CD4-positive, alpha-beta T cell treated with Interferon gamma for 1 hour (primary cell): ENCODE measurements at regions not wholly inside any gene's neighbourhood (a gene's known extent, or its start where the extent isn't known, plus 50 kb on each side); places are given as distances from the start of the nearest gene placed in this dataset.

Source experiments
- DNase-seq: peaks from one replicate; pipeline ENCODE4 v3.0.0-alpha.2; 2020

DNA sequence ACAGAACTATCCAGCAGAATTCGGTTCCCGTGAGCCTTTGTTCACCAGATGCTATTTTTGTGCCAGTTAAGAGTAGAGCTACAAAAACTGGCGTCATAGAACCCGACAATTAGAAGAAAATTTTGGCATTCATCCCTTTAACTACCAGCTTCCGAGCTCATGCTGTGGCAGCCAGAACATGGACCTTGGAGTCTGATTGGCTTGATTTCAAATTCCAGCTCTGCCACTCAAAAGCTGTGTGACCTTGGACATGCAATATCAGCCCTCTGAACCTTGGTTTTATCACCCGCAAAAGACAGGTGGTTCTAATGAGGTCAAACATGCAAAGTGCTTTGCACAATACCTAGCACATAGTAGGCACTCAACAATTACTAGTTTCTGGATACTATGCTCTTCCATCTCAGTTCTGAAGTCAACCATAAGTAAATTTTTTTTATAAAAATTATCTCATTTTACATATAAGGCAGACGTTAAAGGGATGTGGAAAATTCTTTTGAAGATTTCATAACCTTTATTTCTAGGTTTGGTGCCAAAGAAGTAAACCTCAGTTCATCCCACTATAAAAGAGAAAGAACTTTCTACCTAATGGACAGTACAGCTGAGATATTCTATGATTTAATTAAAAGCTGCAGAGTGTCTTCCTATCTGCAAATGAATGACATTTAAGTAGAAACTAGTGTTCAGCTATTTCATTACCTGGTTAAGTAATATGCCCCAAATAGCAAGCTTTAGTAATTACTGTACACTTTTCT is 331.5 kb downstream of the HAPSTR1 start:
- DNase-seq, result no peak

DNA sequence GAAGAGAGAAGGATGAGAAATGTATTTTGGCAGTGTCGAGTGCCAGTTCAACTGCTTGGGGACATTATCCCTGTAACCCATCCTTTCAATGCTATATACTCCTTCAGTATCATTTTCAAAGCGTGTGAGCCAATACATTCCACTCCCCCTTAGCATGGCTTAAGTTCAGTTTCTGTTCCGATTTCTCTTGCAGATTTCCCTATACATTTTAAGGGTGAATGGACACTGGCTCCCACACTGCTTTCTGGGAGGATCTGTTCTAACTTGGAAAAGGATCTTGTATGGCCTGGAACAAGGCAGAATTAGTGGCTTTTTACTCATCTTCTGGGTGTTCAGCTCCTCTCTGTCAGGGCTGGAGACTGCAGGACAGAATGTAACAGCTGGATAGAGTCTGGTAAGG is 333.8 kb downstream of the HAPSTR1 start:
- no peak for DNase-seq

DNA sequence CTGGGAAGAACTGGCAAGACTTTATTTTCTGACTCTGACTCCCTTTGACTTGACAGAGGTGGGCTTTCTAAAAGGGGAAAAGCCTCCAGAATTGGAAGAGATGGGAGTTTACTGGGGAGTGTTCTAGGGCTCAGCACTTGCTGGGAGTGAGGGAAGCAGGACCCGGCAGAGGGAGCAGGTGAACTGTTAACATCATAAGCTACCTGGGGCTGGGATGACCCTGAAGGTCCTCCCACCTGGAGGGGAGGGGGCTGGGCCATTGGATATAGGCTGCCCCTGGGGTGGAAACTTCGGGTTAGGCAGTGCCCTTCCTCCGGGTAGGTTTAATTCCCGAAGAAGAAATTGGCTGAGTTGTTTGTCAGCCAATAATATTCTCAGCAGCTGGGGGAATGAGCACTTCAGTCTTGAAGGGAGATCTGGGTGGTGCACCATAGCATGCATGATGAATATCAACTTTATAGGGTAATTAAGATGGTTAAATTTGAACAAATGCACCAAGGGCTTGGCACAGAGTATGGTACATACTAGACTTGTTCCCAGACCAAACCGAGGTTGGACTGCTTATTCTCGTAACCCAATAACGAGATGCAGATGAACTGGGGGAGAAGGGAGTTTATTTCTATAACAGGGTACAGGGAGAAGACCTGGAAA is 337.0 kb downstream of the HAPSTR1 start:
- no peak for DNase-seq

DNA sequence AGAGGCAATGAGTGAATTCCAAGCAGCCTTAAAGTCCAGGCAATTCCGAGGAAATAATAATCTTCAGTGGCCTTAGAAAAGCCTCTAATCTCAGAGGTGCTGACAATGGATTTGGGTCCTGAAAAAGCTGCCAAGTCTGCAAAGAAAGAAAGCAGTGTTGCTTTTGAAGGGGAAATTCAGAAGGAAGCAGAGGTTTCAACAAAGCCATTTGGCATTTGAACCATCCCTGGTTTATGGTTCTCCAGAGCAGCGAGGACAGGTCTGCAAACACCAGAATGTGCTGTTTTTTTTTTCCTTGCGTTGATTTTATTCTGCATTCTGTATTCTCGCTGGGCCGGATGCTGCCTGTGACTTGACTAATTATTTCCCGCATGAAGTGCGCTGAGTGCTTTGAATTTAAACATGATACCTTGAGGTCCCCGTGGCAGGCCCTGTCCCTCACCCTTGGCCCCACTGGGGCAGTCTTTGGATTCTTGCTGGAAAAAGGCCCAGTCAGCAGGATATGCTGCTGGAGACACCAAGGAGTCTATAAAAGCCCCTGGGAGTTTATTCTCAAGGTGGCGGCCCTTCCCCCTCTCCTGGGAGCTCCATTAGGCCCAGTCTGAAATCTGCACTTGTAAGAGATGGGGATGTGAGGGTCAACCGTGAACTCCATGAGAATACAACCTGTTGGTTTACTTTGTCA is 338.3 kb downstream of the HAPSTR1 start:
- DNase-seq, result no peak

DNA sequence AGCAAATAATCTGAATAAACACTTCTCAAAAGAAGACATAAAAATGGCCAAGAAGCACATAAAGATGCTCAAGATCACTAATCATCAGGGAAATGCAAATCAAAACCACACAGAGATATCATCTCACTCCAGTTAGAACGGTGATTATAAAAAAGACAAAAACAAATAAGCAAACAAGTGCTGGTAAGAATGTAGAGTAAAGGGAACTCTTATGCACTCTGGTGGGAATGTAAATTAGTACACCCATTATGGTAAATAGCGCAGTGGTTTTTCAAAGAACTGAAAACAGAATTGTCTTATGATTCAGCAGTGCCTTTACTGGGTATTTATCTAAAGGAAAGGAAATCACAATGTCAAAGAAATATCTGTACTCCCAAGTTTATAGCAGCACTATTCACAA is 343.2 kb downstream of the HAPSTR1 start:
- DNase-seq, result no peak

DNA sequence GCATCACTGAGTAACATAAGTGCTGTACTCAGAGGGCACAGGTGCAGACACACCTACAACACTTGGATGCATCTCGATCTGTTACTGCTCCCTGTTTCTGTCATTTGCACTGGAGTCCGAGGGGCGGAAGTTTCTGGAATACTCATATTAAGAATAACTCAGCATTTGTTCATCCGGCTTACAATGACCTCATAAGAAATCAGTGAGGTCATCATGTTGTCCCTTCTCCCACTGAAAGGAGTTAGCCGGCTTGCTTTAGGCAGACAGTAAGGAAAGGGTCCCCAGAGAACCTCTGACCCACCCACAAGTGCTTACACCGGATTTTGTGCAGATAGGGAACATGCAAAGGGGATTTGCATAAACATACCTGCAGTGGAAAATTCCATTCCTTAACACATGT is 344.7 kb downstream of the HAPSTR1 start:
- no peak for DNase-seq

DNA sequence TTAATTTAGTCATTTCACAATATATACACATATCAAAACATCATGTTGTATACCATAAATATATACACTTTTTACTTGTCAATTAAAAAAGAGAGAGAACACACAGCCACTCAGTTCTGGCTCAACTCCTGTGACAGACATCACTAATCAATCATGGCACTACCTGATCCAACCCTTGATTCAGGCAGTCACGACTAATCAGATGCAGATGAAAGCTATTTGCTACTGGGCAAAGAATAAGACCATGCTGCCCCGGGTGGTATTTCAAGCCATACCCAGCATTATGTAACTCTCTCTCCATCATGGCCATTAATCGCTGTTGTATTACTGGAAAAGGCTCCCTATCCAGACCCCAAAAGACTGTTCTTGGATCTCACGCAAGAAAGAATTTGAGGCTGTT is 345.7 kb downstream of the HAPSTR1 start:
- DNase-seq, result no peak

DNA sequence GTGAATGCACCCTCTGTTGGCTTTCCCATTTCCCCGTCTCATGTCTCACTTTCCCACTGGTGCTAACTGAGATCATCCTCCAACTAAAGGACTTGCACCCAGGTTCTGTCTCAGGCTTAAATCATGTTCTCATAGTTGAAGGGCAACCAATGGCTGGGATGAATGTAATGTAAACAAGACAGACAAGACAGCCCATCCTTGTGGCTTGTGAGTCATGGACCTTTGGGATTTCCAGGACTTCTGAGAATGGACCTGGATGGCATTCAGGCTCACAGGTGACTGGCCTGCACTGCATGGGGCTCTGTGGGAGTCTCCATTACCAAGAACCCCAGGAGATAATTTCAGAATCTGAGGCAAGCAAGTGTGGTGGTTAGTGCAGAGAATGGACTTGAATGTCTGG is 347.5 kb downstream of the HAPSTR1 start:
- no peak for DNase-seq

DNA sequence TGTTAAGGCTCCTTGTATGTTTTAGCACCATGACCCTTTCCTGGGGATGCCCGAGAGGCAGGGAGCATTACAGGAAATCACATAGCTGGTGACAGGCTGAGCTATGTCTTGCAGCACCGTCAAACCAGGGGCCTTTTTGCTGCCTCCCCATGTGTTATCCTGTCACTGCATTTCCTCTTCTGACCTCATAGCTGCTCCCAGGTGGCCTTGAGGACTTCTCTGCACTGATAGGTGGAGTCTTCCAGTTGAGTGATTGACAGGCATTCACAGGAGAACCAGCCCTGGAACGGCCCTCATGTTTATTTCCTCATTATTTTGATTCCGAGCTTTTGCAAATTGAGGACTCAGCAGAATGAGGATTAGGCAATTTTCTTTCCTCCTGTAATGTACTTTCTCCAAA is 349.6 kb downstream of the HAPSTR1 start:
- DNase-seq, result no peak

DNA sequence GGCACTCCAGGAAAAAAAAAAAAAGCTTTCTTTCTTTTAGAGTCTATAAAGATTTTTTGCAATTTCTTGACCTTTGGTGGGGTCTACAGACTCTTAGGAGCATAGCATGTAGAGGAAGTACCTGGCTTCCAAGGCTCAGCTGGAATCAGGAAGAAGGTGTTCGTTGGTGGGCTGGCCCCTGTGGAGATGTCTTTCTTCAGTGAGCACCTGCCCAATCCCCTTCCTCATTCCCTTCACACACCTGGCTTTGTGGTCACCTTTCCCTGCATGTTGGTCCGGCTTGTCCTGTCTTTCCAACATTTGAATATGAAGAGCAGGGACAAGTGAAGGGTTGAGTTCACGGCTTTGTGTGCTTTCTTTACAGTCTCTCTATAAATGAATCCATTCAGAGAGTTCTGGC is 352.4 kb downstream of the HAPSTR1 start:
- DNase-seq, result no peak

DNA sequence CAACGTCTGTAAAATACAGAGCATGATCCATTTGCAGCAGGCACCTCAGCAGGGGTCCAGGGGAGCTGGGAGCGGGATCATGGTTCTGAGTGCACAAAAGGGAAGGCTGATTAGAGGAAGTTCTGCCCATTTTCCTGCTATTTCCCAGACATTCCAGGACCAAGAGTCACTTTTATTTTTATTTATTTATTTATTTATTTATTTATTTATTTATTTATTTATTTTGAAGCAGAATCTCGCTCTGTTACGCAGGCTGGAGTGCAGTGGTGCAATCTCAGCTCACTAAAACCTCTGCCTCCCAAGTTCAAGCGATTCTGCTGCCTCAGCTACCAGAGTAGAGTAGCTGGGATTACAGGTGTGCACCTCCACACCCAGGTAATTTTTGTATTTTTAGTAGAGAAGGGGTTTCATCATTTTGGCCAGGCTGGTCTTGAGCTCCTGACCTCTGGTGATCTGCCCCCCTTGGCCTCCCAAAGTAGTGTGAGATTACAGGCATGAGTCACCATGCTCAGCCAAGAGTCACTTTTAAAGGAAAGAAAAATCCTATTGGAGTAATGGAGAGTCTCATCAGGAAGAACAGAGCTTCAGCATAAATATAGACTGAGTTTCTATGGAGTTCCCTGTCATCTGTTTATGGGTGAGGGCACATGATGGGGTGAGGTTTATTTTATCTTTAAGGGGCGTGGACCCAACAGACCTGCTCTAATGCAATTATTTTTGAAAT is 355.2 kb downstream of the HAPSTR1 start:
- no peak for DNase-seq

DNA sequence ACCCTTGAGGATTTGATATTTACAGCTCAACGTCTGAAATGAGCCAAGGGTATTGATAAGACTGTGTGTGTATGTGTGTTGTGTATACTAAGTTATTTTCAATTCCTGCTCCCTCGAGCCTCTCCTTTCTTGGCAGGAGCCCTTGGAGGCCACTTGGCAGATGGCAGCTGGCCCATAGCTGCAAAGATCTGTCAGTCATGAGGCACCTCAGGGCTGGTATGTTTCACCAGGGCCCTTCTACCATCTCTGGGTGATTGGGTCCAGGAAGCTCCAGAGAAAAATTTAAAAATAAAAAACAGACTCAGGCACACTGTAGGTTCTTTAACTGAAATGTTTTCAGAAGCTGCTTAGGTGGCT is 355.7 kb downstream of the HAPSTR1 start:
- DNase-seq, result no peak

DNA sequence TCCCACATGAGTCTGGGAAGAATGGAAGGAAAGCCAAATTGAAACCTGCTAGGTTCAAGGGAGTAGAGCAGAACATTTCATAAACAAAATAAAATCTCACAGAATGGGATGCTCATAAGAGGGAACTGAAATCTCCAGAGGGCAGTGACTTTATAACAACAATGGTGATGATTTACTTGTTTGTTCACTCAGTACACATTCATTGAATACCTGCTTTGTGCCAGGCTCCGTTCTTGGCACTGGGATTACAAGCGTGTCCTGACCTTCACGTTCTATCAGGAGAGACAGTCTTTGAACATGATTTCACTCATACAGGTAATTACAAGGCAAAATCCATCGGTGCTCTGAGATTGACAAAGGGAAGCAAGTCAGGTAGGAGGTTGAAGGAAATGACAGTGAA is 356.3 kb downstream of the HAPSTR1 start:
- DNase-seq, result no peak

DNA sequence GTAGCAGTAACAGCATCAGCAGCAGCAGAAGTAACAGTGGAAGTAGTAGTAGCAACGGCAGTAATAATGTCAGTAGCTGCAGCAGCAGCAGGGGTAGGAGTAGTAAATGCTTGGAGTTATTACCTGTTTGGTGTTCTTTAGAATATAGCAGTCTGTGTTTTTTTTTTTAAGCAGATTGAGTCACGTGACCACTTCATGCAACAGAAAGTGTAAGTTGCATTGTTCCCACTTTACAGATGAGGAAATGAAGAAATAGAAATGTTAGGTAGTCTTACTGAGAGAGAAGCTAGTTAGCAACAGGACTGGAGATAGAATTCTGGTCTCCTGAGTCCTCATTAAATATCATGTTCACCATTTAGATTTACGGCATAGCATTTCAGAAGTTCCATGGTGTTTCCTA is 358.2 kb downstream of the HAPSTR1 start:
- DNase-seq, result no peak

DNA sequence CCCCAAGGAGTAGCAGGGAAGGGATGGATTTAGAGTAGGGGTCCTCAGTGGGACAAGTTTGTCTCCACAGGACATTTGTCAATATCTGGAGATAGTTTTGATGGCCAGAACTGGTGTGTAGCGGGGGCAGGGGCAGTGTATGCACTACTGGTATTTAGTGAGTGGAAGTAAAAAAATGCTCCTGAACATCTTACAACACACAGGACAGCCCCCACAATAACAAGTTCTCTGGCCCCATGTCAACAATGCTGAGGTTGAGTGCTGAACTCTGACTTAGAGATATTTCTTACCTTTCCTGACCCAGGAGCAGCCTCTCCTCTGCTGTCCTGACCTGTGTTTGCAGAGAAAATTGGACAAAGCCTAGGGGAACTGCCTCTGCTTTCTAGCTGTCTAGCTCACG is 365.8 kb downstream of the HAPSTR1 start:
- no peak for DNase-seq

DNA sequence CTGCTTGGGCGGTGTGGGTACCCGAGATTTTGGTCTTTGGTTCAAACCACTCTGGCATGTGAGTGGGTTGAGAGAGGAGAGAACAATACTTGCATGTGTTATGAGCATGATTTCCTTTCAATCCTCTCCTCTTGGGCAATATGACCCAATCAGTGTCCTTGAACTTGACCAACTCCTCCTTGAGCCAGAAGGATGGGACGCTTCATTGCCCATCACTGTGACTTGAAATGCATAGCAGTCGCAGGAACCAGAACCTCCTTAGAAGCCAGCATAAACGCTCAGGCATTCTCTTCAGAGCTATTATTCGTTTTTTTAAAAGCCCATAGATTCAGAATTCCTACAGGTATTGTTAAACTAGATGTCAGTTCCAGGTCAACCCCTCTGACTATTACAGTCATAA is 367.4 kb downstream of the HAPSTR1 start:
- no peak for DNase-seq

DNA sequence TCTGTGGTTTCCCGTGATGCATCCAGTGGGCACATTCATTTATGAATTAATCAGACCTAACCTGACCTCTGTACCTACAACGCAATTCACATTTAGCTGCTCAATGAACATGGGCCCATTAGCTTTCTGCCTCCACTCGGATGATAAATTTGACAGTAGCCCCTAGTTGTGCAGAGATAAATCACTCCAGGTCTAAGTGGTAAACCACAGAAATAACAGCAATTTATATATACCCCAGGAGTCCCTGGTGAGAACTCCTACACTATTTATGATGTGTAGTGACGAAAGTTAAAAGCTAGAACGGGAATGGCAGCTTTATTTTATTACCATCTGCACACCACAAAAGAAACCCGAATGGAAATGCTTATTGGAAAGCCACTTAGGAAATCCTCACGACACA is 371.5 kb downstream of the HAPSTR1 start:
- DNase-seq, result no peak

DNA sequence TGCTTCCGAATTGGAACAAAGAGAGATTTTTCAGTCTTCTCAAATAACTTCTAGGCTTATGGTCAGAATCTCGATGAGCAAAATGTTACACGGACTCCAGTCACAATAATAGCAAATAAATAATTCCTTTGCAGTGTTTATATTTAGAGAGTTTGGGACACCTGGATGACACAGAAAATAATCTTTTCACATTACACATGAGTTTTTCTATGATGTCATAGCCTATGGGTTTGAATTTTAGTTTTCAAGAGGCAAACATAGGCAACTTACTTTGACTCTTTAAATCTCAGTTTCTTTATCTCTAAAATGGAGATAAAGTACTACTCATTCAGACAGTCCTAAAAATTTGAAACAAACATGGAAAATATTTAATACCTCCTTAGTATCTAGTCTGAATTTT is 372.0 kb downstream of the HAPSTR1 start:
- DNase-seq, result no peak

DNA sequence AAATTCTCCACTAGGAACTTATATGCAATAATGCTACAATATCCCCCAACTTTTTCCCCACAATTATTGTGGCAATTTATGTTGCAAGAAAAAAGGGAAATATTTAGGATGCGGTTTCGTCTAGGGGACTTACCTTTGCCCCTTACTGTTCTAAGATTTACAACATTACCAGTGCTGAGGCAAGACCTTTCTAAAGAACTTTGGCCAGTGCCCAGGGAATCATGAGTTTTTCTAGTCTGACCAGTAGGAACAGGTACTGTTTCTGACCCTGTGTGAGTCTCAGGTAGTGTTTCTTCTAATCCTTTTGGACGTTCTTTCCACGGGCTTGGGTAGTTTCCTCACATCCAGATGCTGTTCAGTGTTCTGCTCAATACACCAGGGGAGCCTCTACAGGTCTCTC is 373.7 kb downstream of the HAPSTR1 start:
- DNase-seq, result no peak

DNA sequence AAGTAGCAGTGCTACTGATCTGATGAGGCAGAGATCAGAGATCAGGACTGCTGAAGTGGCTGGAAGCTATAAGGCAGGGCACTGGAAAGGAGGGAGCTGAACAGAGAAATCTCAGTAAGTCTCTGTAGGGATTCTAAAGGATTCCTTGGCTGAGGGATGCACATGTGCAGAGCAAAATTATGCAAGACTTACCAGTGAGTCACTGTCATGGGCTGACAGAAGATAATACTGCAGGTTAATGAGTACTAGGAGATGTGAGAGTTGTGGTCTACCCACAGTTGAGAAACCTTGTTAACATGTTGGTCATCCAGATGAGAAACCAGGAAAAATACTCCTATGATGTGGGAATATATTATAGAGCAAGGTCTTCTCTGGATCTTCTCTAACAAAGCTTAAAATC is 378.1 kb downstream of the HAPSTR1 start:
- no peak for DNase-seq

DNA sequence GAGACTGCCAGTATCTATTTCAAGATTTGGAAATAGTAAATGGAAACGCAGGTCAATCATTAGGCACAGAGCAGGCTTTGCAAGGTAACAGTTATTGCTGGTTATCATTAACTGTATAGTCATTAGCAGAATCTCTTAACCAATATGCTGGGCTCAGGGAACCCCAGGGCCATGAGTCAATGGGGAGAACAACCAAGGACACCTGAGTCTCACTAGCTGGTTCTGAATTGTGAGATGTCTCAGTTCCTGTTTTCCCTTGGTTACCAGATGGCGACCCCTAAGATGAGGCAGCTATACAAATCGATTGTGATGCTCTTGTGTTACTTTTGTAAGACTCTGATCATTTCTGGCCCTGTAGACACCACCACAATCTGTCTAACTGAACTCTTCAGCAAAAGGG is 385.3 kb downstream of the HAPSTR1 start:
- DNase-seq, result no peak

DNA sequence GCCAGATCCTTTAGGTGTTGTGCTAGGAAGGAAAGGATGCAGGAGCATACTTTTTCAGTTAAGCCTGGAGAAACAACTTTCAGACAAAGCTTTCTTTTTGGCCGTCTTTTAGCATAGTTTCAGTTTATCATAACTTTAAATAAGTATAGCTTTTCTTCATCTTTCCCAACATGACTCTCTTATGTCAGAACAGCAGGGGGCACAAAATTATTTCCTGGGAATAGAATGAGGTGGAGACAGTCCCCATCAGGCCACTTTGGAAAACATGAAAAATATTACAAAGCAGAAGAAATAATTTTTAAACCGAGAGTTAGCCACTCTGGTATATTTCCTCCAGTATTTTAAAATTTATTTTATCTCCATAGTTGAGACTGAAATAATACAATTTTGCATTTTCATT is 387.6 kb downstream of the HAPSTR1 start:
- no peak for DNase-seq

DNA sequence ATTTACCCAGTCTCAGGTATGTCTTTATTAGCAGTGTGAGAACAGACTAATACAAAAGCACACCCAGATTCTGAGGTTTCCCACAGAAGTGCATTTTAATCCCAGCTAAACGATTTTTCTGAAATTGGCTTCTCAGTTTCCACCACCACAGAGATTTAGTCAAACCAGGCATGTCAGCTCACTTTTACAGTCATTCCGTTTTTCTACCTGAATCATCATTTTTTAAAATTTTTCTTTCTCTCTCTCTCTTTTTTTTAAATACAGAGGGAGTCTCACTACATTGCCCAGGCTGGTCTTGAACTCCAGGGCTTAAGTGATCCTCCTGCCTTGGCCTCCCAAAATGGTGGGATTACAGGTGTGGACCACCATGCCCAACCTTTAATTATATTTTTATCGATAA is 389.1 kb downstream of the HAPSTR1 start:
- DNase-seq, result no peak
